ENCODE measurements at regions not wholly inside any gene's neighbourhood (a gene's known extent, or its start where the extent isn't known, plus 50 kb on each side); places are given as distances from the start of the nearest gene placed in this dataset.
"Not testable (repeated sequence)": the region's sequence is repeated elsewhere in the genome, so short reads cannot be mapped to it uniquely, and the experiment has no call there.

GRCh38 chr6:6091608-6092002 is 84.9 kb upstream of the NRN1 start:
- POLR2A ChIA-PET, result no interaction called here

GRCh38 chr6:6090861-6091607 is 84.3 kb upstream of the NRN1 start:
- CTCF ChIA-PET, result no interaction called here
- POLR2A ChIA-PET, result no interaction called here

More at GRCh38 chr6:6091608-6092002, 84.9 kb upstream of the NRN1 start:
- CTCF ChIA-PET, result no interaction called here

GRCh38 chr6:6085928-6086668 is 79.4 kb upstream of the NRN1 start:
- ChIA-PET POLR2A (no interaction called here), CTCF (no interaction called here)

GRCh38 chr6:6080975-6081374 is 74.2 kb upstream of the NRN1 start:
- CTCF ChIA-PET, result no interaction called here
- POLR2A ChIA-PET, result no interaction called here

GRCh38 chr6:6074190-6074589 is 67.5 kb upstream of the NRN1 start:
- ChIA-PET CTCF (no interaction called here), POLR2A (no interaction called here)

- CTCF ChIA-PET, result interaction anchor here (2.0 kb wide), 1 partner anchor 10 kb away, joined by 5 read pairs; no protein-coding TSS in a partner anchor
- POLR2A ChIA-PET, result not testable (repeated sequence)
Measured at GRCh38 chr6:6068157-6068556, 61.4 kb upstream of the NRN1 start.

GRCh38 chr6:6058054-6058444 is 51.3 kb upstream of the NRN1 start:
- POLR2A ChIA-PET, result no interaction called here

GRCh38 chr6:6057442-6058053 is 50.8 kb upstream of the NRN1 start:
- ChIA-PET CTCF (interaction anchor here (1.4 to 3.0 kb wide), 2 partner anchors 10 to 489 kb away, joined by 5 to 20 read pairs; no protein-coding TSS in a partner anchor), POLR2A (no interaction called here)

More at GRCh38 chr6:6058054-6058444, 51.3 kb upstream of the NRN1 start:
- CTCF ChIA-PET, result interaction anchor here (1.4 to 3.0 kb wide), 2 partner anchors 9 to 488 kb away, joined by 5 to 20 read pairs; no protein-coding TSS in a partner anchor

Measured in activated CD8-positive, alpha-beta memory T cell treated with anti-CD3 and anti-CD28 coated beads for 36 hours (primary cell).